Loucy (cell line): ENCODE measurements at regions not wholly inside any gene's neighbourhood (a gene's known extent, or its start where the extent isn't known, plus 50 kb on each side); places are given as distances from the start of the nearest gene placed in this dataset.

Source experiments
- CTCF ChIP-seq: fragments of 200-600 bp; sonication (generic); conservative IDR thresholded peaks from 2 replicates; pipeline ENCODE4 v1.5.1; 2014; ENCODE audit warnings: mild to moderate bottlenecking, antibody characterized with exemption, low read length
- EZH2phosphoT487 ChIP-seq: fragments of 200-600 bp; IDR thresholded peaks from 2 replicates; pipeline ENCODE4 v1.6.1; 2018; ENCODE audit warnings: antibody characterized with exemption, mild to moderate bottlenecking, moderate library complexity, borderline replicate concordance

GRCh38 chr5:88380332-88380731 is 111.7 kb upstream of the TMEM161B start:
- TF ChIP-seq CTCF (no peak), EZH2phosphoT487 (no peak)
